LNCaP clone FGC (cell line): ENCODE measurements at regions not wholly inside any gene's neighbourhood (a gene's known extent, or its start where the extent isn't known, plus 50 kb on each side); places are given as distances from the start of the nearest gene placed in this dataset.

Experiments
- DNase-seq: peaks from one replicate; pipeline ENCODE4 v3.0.0-alpha.2; 2011; ENCODE audit warnings: low read depth
- H3K4me3 ChIP-seq: 2 replicates; pipeline ENCODE4 v1.5.1; 2011; ENCODE audit warnings: mild to moderate bottlenecking, low read depth, low read length, control low read depth
- TF ChIP-seq, protein P1 (sequence below): IDR thresholded peaks from 2 replicates; pipeline ENCODE4 v1.5.1; 2012; ENCODE audit warnings: mild to moderate bottlenecking; ENCODE audit not compliant: control insufficient read depth, insufficient read depth; ENCODE audit errors: extremely low read depth

GRCh38 chr15:91664224-91664836 lies 189.2 kb upstream of the SLCO3A1 start:
- TF ChIP-seq, protein P1, sequence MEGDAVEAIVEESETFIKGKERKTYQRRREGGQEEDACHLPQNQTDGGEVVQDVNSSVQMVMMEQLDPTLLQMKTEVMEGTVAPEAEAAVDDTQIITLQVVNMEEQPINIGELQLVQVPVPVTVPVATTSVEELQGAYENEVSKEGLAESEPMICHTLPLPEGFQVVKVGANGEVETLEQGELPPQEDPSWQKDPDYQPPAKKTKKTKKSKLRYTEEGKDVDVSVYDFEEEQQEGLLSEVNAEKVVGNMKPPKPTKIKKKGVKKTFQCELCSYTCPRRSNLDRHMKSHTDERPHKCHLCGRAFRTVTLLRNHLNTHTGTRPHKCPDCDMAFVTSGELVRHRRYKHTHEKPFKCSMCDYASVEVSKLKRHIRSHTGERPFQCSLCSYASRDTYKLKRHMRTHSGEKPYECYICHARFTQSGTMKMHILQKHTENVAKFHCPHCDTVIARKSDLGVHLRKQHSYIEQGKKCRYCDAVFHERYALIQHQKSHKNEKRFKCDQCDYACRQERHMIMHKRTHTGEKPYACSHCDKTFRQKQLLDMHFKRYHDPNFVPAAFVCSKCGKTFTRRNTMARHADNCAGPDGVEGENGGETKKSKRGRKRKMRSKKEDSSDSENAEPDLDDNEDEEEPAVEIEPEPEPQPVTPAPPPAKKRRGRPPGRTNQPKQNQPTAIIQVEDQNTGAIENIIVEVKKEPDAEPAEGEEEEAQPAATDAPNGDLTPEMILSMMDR, result no peak
- H3K4me3 ChIP-seq, result no peak overlapping the region
- DNase-seq, result no peak

- TF ChIP-seq, protein P1, result no peak
- no peak for DNase-seq
- H3K4me3 ChIP-seq, result no peak overlapping the region
These were observed 188.3 kb upstream of the SLCO3A1 start for GRCh38 chr15:91665212-91665611.

DNA sequence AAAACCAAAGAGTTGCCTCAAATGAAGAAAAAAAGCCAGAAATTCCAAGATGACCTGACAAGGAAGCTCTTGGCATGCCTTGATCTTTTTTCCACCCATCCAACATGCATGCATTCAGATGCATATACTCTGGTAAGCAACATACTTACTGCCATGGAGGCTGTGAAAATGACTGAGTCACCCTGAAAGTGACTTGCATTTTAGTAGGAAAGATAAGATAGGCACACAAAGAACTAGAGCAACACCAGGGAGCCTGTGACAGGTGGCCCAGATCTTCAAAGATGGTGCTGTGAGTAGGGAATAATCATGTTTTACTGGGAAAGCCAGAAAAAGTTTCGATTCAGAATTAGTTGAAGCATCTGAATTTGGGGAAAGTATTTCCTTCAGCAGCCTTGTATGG lies 185.1 kb upstream of the SLCO3A1 start:
- no peak overlapping the region for H3K4me3 ChIP-seq
- TF ChIP-seq, protein P1, result no peak
- no peak for DNase-seq

GRCh38 chr15:91670108-91670507 lies 183.4 kb upstream of the SLCO3A1 start:
- H3K4me3 ChIP-seq, result no peak overlapping the region
- TF ChIP-seq, protein P1, result no peak
- no peak for DNase-seq

- no peak overlapping the region for H3K4me3 ChIP-seq
- DNase-seq, result no peak
- TF ChIP-seq, protein P1, result no peak
These were observed 175.5 kb upstream of the SLCO3A1 start for GRCh38 chr15:91678003-91678402.

- no peak for DNase-seq
- TF ChIP-seq, protein P1, result no peak
- no peak overlapping the region for H3K4me3 ChIP-seq
These were observed 174.1 kb upstream of the SLCO3A1 start for GRCh38 chr15:91679447-91679846.

GRCh38 chr15:91685436-91685835 lies 168.1 kb upstream of the SLCO3A1 start:
- no peak for DNase-seq
- TF ChIP-seq, protein P1, result no peak
- H3K4me3 ChIP-seq, result no peak overlapping the region
